HG02852 (cell line): ENCODE measurements at regions not wholly inside any gene's neighbourhood (a gene's known extent, or its start where the extent isn't known, plus 50 kb on each side); places are given as distances from the start of the nearest gene placed in this dataset.

Experiments used
- ATAC-seq: cut with Tn5 transposase; IDR thresholded peaks from one replicate; pipeline ENCODE4 v1.9.1; 2021; ENCODE audit warnings: mild to moderate bottlenecking, moderate library complexity; ENCODE audit not compliant: unreplicated experiment

- ATAC-seq, result no peak
Measured at GRCh38 chr2:235165136-235165535, 213.3 kb downstream of the SH3BP4 start.

- no peak for ATAC-seq
Measured at GRCh38 chr2:235165631-235166030, 213.8 kb downstream of the SH3BP4 start.

- no peak for ATAC-seq
Measured at GRCh38 chr2:235168174-235168979, 216.6 kb downstream of the SH3BP4 start.

- ATAC-seq, result no peak
Measured at GRCh38 chr2:235170016-235170415, 218.2 kb downstream of the SH3BP4 start.

GRCh38 chr2:235170536-235171521, 219.0 kb downstream of the SH3BP4 start:
- no peak for ATAC-seq

GRCh38 chr2:235171550-235172031, 219.8 kb downstream of the SH3BP4 start:
- no peak for ATAC-seq

GRCh38 chr2:235180642-235181041, 228.8 kb downstream of the SH3BP4 start:
- ATAC-seq, result no peak

GRCh38 chr2:235183786-235184185, 232.0 kb downstream of the SH3BP4 start:
- no peak for ATAC-seq

- ATAC-seq, result no peak
Measured at GRCh38 chr2:235187806-235188205, 236.0 kb downstream of the SH3BP4 start.

- no peak for ATAC-seq
Measured at GRCh38 chr2:235191486-235191885, 239.7 kb downstream of the SH3BP4 start.

- no peak for ATAC-seq
Measured at GRCh38 chr2:235191978-235192377, 240.2 kb downstream of the SH3BP4 start.

- no peak for ATAC-seq
Measured at GRCh38 chr2:235194351-235194750, 242.5 kb downstream of the SH3BP4 start.

GRCh38 chr2:235194836-235195235, 243.0 kb downstream of the SH3BP4 start:
- ATAC-seq, result no peak

- no peak for ATAC-seq
Measured at GRCh38 chr2:235195921-235196320, 244.1 kb downstream of the SH3BP4 start.

GRCh38 chr2:235199128-235199527, 247.3 kb downstream of the SH3BP4 start:
- no peak for ATAC-seq

GRCh38 chr2:235200216-235200615, 248.4 kb downstream of the SH3BP4 start:
- no peak for ATAC-seq

GRCh38 chr2:235201756-235202155, 249.9 kb downstream of the SH3BP4 start:
- ATAC-seq, result no peak

GRCh38 chr2:235204948-235205347, 253.1 kb downstream of the SH3BP4 start:
- no peak for ATAC-seq

- no peak for ATAC-seq
Measured at GRCh38 chr2:235206399-235206798, 254.6 kb downstream of the SH3BP4 start.

GRCh38 chr2:235206980-235207579, 255.3 kb downstream of the SH3BP4 start:
- ATAC-seq, result no peak

GRCh38 chr2:235211056-235211455, 259.2 kb downstream of the SH3BP4 start:
- no peak for ATAC-seq
